ENCODE measurements at regions not wholly inside any gene's neighbourhood (a gene's known extent, or its start where the extent isn't known, plus 50 kb on each side); places are given as distances from the start of the nearest gene placed in this dataset.

- Histone ChIP-seq H3K27ac (no peak overlapping the region), H4K20me1 (no peaks in the 10 kb centered on the region), H3K4me3 (no peak overlapping the region), H3K27me3 (no peaks in the 10 kb centered on the region), H3K4me1 (peaks cover 25% of the 10 kb centered on the region), H3K4me2 (no peak overlapping the region), H3K36me3 (no peaks in the 10 kb centered on the region), H3K9me3 (peaks cover 14% of the 10 kb centered on the region), H3K9ac (no peak overlapping the region)
- no peak for TF ChIP-seq Cebpa-rat (IDR thresholded peaks at IDR 0.05)
These were observed 53.6 kb upstream of the EPCAM start for GRCh38 chr2:47315475-47315874.

DNA sequence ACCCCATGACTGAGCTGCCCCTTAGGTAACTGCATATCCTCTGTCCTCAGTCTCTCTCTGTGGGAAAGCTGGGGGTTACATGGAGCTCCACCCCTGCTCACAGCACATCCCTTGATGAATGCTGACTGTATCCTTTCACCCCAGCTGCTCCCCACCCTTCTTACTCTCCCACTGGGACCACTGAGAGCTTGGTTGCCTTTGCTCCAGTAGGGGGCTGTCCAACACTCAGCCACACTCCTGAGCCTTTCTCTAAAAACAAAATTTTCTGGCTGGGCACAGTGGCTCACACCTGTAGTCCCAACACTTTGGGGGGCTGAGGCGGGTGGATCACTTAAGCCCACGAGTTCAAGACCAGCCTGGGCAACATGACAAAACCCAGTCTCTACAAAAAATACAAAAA lies 55.4 kb upstream of the EPCAM start:
- Histone ChIP-seq H3K4me1 (peaks cover 33% of the 10 kb centered on the region), H3K9ac (no peak overlapping the region), H3K4me3 (no peak overlapping the region), H3K4me2 (no peak overlapping the region), H3K27ac (no peak overlapping the region), H3K36me3 (no peaks in the 10 kb centered on the region), H3K27me3 (no peaks in the 10 kb centered on the region), H3K9me3 (peaks cover 14% of the 10 kb centered on the region), H4K20me1 (no peaks in the 10 kb centered on the region)
- no peak for TF ChIP-seq Cebpa-rat (IDR thresholded peaks at IDR 0.05)

- Histone ChIP-seq H3K4me2 (no peak overlapping the region), H4K20me1 (no peaks in the 10 kb centered on the region), H3K27me3 (no peaks in the 10 kb centered on the region), H3K36me3 (no peaks in the 10 kb centered on the region), H3K9ac (no peak overlapping the region), H3K27ac (no peak overlapping the region), H3K4me1 (peaks cover 33% of the 10 kb centered on the region), H3K4me3 (no peak overlapping the region), H3K9me3 (peaks cover 14% of the 10 kb centered on the region)
- TF ChIP-seq Cebpa-rat (IDR thresholded peaks at IDR 0.05) = no peak
These were observed 55.9 kb upstream of the EPCAM start for GRCh38 chr2:47313141-47313691.

GRCh38 chr2:47312491-47312850 lies 56.6 kb upstream of the EPCAM start:
- H3K4me2 ChIP-seq = no peak overlapping the region
- no peaks in the 10 kb centered on the region for H4K20me1 ChIP-seq
- peaks cover 14% of the 10 kb centered on the region for H3K9me3 ChIP-seq
- H3K27ac ChIP-seq = no peak overlapping the region
- peaks cover 33% of the 10 kb centered on the region for H3K4me1 ChIP-seq
- no peaks in the 10 kb centered on the region for H3K27me3 ChIP-seq
- no peak overlapping the region for H3K4me3 ChIP-seq
- H3K9ac ChIP-seq = no peak overlapping the region
- no peak for TF ChIP-seq Cebpa-rat (IDR thresholded peaks at IDR 0.05)
- H3K36me3 ChIP-seq = no peaks in the 10 kb centered on the region

- no peaks in the 10 kb centered on the region for H3K27me3 ChIP-seq
- H3K36me3 ChIP-seq = no peaks in the 10 kb centered on the region
- peak overlapping the region; percentile 89; the same call in 1 of the 2 replicates for H3K4me2 ChIP-seq
- no peak overlapping the region for H3K9ac ChIP-seq
- H3K27ac ChIP-seq = no peak overlapping the region
- H3K4me3 ChIP-seq = no peak overlapping the region
- peaks cover 14% of the 10 kb centered on the region for H3K9me3 ChIP-seq
- no peaks in the 10 kb centered on the region for H4K20me1 ChIP-seq
- no peak for TF ChIP-seq Cebpa-rat (IDR thresholded peaks at IDR 0.05)
- H3K4me1 ChIP-seq = peaks cover 33% of the 10 kb centered on the region
These were observed 57.2 kb upstream of the EPCAM start for GRCh38 chr2:47311764-47312490.

- no peaks in the 10 kb centered on the region for H4K20me1 ChIP-seq
- no peaks in the 10 kb centered on the region for H3K27me3 ChIP-seq
- H3K36me3 ChIP-seq = no peaks in the 10 kb centered on the region
- peak overlapping the region; percentile 22 for H3K9ac ChIP-seq
- H3K4me1 ChIP-seq = peaks cover 33% of the 10 kb centered on the region
- peak overlapping the region; percentile 70 for H3K27ac ChIP-seq
- TF ChIP-seq Cebpa-rat (IDR thresholded peaks at IDR 0.05) = no peak
- peak overlapping the region; percentile 89 for H3K4me2 ChIP-seq
- peaks cover 14% of the 10 kb centered on the region for H3K9me3 ChIP-seq
- peak overlapping the region; percentile 31; the same call in 1 of the 2 replicates for H3K4me3 ChIP-seq
These were observed 58.1 kb upstream of the EPCAM start for GRCh38 chr2:47310801-47311560.

DNA sequence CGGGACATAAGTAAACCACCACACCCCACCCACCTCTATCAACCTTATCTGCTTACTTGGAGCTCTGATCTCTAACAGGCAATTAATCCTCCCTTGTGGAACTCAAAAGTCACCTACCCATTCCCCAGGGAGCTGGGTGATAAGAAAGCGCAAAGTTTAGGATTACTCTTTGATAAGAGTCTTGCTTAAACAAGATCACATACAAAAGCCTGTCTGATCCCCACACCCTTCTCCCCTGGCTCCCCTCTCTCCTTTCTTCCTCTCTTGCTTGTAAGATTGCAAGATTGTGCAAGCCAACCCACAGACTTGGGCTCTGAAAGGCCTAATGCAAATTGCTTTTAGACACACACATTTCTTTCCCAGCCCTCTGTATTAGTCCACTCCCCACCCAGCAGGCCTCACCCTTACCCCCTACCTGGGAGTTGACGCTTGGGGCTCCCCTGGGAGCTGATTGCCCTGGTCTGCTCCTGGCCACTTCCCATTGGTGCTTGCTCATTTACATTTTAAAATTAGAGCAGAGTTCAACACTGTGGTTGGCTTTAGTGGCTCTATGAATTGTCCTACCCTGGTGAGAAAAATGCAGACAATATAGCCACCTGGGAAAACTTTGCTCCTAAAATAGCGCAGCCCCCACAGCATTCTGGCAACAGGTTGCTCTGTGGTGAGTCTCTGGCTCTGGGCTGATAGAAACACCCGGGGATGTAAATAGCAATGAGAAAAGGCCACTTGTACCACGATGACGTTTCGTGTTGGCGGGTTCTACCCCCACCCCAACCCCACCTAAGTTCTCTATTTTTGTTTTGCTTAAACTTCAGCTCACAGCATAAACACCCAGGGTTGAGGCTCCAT lies 58.9 kb upstream of the EPCAM start:
- Histone ChIP-seq H3K4me3 (peak overlapping the region; percentile 31; the same call in 1 of the 2 replicates), H3K4me2 (peak overlapping the region; percentile 89)

DNA sequence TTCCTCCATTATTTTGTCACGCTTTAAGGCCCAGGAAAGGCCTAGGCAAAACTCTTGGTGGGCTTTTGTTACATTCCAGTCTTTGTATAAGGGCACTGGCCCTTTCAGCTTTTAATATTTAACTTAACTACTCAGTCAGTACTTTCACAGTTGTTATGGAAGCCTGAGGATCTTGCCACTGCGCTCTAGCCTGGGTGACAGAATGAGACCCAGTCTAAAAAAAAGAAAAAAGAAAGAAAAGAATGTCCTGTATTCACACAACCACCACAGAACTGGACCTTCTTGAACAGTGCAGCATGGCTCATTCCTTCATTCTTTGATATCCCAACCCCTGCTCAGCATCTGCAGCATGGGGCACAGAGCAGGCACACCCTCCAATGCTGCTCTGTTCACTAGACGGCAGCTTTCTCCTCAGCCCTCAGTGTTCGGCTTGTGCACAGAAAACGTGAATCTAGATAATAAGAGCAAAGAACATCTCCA lies 59.6 kb upstream of the EPCAM start:
- Histone ChIP-seq H3K27ac (peak overlapping the region; percentile 70), H3K4me3 (no peak overlapping the region), H3K4me1 (peaks cover 33% of the 10 kb centered on the region), H3K9me3 (peaks cover 14% of the 10 kb centered on the region), H3K36me3 (no peaks in the 10 kb centered on the region), H3K4me2 (peak overlapping the region; percentile 89), H3K9ac (peak overlapping the region; percentile 22; the same call in 1 of the 2 replicates), H4K20me1 (no peaks in the 10 kb centered on the region), H3K27me3 (no peaks in the 10 kb centered on the region)
- TF ChIP-seq Cebpa-rat (IDR thresholded peaks at IDR 0.05) = no peak

More for the DNA sequence above, 58.9 kb upstream of the EPCAM start:
- Histone ChIP-seq H3K9me3 (peaks cover 14% of the 10 kb centered on the region), H3K27ac (peak overlapping the region; percentile 70), H3K27me3 (no peaks in the 10 kb centered on the region), H3K9ac (peak overlapping the region; percentile 22), H3K36me3 (no peaks in the 10 kb centered on the region), H4K20me1 (no peaks in the 10 kb centered on the region), H3K4me1 (peaks cover 33% of the 10 kb centered on the region)
- peak; percentile 96 for TF ChIP-seq Cebpa-rat (IDR thresholded peaks at IDR 0.05)

DNA sequence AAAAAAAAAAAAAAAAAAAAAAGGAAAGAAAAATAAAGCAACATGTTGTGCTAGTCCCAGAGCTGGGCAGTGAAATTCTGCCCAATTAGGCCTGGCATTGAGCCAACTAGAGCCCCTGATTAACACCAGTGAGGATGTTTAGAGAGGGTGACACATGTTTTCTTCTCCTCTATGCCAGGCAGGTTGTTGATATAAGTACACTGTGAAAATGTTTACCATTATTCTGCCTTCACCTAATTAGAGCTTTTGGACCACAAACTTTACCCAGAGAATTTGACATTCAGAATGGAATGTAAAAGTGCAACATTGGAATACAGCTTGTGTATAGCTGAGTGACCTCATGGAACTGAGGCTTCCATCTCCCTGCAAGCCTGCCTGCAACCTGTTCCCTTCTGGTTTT lies 62.0 kb upstream of the EPCAM start:
- no peak for TF ChIP-seq Cebpa-rat (IDR thresholded peaks at IDR 0.05)
- no peaks in the 10 kb centered on the region for H4K20me1 ChIP-seq
- H3K27ac ChIP-seq = no peak overlapping the region
- H3K27me3 ChIP-seq = no peaks in the 10 kb centered on the region
- H3K36me3 ChIP-seq = no peaks in the 10 kb centered on the region
- H3K9ac ChIP-seq = no peak overlapping the region
- no peak overlapping the region for H3K4me2 ChIP-seq
- peaks cover 8% of the 10 kb centered on the region for H3K9me3 ChIP-seq
- peaks cover 40% of the 10 kb centered on the region for H3K4me1 ChIP-seq
- H3K4me3 ChIP-seq = no peak overlapping the region

Data from BLaER1 (cell line).